G401.6 (cell line): ENCODE measurements at regions not wholly inside any gene's neighbourhood (a gene's known extent, or its start where the extent isn't known, plus 50 kb on each side); places are given as distances from the start of the nearest gene placed in this dataset.

Source experiments
- FAIRE-seq: peaks from 2 replicates; lab custom pipeline; 2012; peaks lifted over from hg19 to GRCh38; lab: Jason Lieb, UNC

- no peak for FAIRE-seq
Measured at GRCh38 chr6:90435207-90435899, 138.7 kb upstream of the BACH2 start.

GRCh38 chr6:90434094-90434493 is 137.5 kb upstream of the BACH2 start:
- no peak for FAIRE-seq

GRCh38 chr6:90432937-90433336 is 136.3 kb upstream of the BACH2 start:
- no peak for FAIRE-seq

- no peak for FAIRE-seq
Measured at GRCh38 chr6:90432041-90432775, 135.6 kb upstream of the BACH2 start.

GRCh38 chr6:90431576-90431975 is 134.9 kb upstream of the BACH2 start:
- no peak for FAIRE-seq

- no peak for FAIRE-seq
Measured at GRCh38 chr6:90429713-90430112, 133.1 kb upstream of the BACH2 start.

- no peak for FAIRE-seq
Measured at GRCh38 chr6:90428514-90428913, 131.9 kb upstream of the BACH2 start.

- FAIRE-seq = no peak
Measured at GRCh38 chr6:90425161-90425641, 128.6 kb upstream of the BACH2 start.

- FAIRE-seq = no peak
Measured at GRCh38 chr6:90424580-90424979, 127.9 kb upstream of the BACH2 start.

GRCh38 chr6:90421666-90422065 is 125.0 kb upstream of the BACH2 start:
- no peak for FAIRE-seq

GRCh38 chr6:90420500-90420899 is 123.9 kb upstream of the BACH2 start:
- FAIRE-seq = no peak

GRCh38 chr6:90417385-90417784 is 120.7 kb upstream of the BACH2 start:
- FAIRE-seq = no peak

GRCh38 chr6:90416322-90416721 is 119.7 kb upstream of the BACH2 start:
- FAIRE-seq = no peak

GRCh38 chr6:90415178-90415577 is 118.5 kb upstream of the BACH2 start:
- FAIRE-seq = no peak

- FAIRE-seq = no peak
Measured at GRCh38 chr6:90414352-90414751, 117.7 kb upstream of the BACH2 start.

- no peak for FAIRE-seq
Measured at GRCh38 chr6:90413867-90414266, 117.2 kb upstream of the BACH2 start.

- no peak for FAIRE-seq
Measured at GRCh38 chr6:90413396-90413795, 116.8 kb upstream of the BACH2 start.

- no peak for FAIRE-seq
Measured at GRCh38 chr6:90412538-90413369, 116.1 kb upstream of the BACH2 start.

- FAIRE-seq = no peak
Measured at GRCh38 chr6:90411292-90411781, 114.7 kb upstream of the BACH2 start.

GRCh38 chr6:90409700-90410099 is 113.1 kb upstream of the BACH2 start:
- no peak for FAIRE-seq

- FAIRE-seq = no peak
Measured at GRCh38 chr6:90406957-90407356, 110.3 kb upstream of the BACH2 start.

- FAIRE-seq = no peak
Measured at GRCh38 chr6:90406142-90406794, 109.6 kb upstream of the BACH2 start.
